Pons (tissue), 1 donor: ENCODE measurements at regions not wholly inside any gene's neighbourhood (a gene's known extent, or its start where the extent isn't known, plus 50 kb on each side); places are given as distances from the start of the nearest gene placed in this dataset.
A peak's percentile ranks its signal among the peaks of the same experiment; 100 is the strongest.
"Not testable (repeated sequence)": the region's sequence is repeated elsewhere in the genome, so short reads cannot be mapped to it uniquely, and the experiment has no call there.

ENCODE experiments used
- DNase-seq: peaks from one replicate; pipeline ENCODE4 v3.0.0-alpha.2; 2016; ENCODE audit warnings: low spot score

GRCh38 chr13:28573595-28574373 is 78.9 kb upstream of the FLT1 start:
- no peak for DNase-seq

- no peak for DNase-seq
Observed at GRCh38 chr13:28572871-28573270, 77.9 kb upstream of the FLT1 start.

GRCh38 chr13:28570356-28570755 is 75.4 kb upstream of the FLT1 start:
- not testable (repeated sequence) for DNase-seq

- no peak for DNase-seq
Observed at GRCh38 chr13:28569886-28570285, 75.0 kb upstream of the FLT1 start.

- peak; percentile 80 for DNase-seq
Observed at GRCh38 chr13:28568286-28568685, 73.4 kb upstream of the FLT1 start.

- no peak for DNase-seq
Observed at GRCh38 chr13:28566891-28567290, 72.0 kb upstream of the FLT1 start.

GRCh38 chr13:28566283-28566682 is 71.4 kb upstream of the FLT1 start:
- no peak for DNase-seq

GRCh38 chr13:28564030-28564429 is 69.1 kb upstream of the FLT1 start:
- DNase-seq, result no peak

- DNase-seq, result no peak
Observed at GRCh38 chr13:28563609-28564008, 68.7 kb upstream of the FLT1 start.

GRCh38 chr13:28560612-28561011 is 65.7 kb upstream of the FLT1 start:
- no peak for DNase-seq

- DNase-seq, result no peak
Observed at GRCh38 chr13:28559636-28560259, 64.8 kb upstream of the FLT1 start.

- no peak for DNase-seq
Observed at GRCh38 chr13:28558567-28558966, 63.6 kb upstream of the FLT1 start.

GRCh38 chr13:28557725-28558520 is 63.0 kb upstream of the FLT1 start:
- DNase-seq, result no peak

GRCh38 chr13:28555096-28555495 is 60.2 kb upstream of the FLT1 start:
- no peak for DNase-seq

- DNase-seq, result no peak
Observed at GRCh38 chr13:28553971-28554370, 59.0 kb upstream of the FLT1 start.

GRCh38 chr13:28552288-28552687 is 57.4 kb upstream of the FLT1 start:
- DNase-seq, result no peak

- no peak for DNase-seq
Observed at GRCh38 chr13:28551498-28551895, 56.6 kb upstream of the FLT1 start.

GRCh38 chr13:28550721-28551497 is 56.0 kb upstream of the FLT1 start:
- DNase-seq, result no peak

- DNase-seq, result no peak
Observed at GRCh38 chr13:28550091-28550490, 55.2 kb upstream of the FLT1 start.

GRCh38 chr13:28548872-28549271 is 53.9 kb upstream of the FLT1 start:
- DNase-seq, result no peak

- DNase-seq, result no peak
Observed at GRCh38 chr13:28548468-28548867, 53.5 kb upstream of the FLT1 start.
